Occipital lobe (tissue), 1 donor: ENCODE measurements at regions not wholly inside any gene's neighbourhood (a gene's known extent, or its start where the extent isn't known, plus 50 kb on each side); places are given as distances from the start of the nearest gene placed in this dataset.
"Not testable (repeated sequence)": the region's sequence is repeated elsewhere in the genome, so short reads cannot be mapped to it uniquely, and the experiment has no call there.

Experiments used
- DNase-seq: peaks from one replicate; lab custom pipeline; 2025; lab: John Stamatoyannopoulos, UW

DNA sequence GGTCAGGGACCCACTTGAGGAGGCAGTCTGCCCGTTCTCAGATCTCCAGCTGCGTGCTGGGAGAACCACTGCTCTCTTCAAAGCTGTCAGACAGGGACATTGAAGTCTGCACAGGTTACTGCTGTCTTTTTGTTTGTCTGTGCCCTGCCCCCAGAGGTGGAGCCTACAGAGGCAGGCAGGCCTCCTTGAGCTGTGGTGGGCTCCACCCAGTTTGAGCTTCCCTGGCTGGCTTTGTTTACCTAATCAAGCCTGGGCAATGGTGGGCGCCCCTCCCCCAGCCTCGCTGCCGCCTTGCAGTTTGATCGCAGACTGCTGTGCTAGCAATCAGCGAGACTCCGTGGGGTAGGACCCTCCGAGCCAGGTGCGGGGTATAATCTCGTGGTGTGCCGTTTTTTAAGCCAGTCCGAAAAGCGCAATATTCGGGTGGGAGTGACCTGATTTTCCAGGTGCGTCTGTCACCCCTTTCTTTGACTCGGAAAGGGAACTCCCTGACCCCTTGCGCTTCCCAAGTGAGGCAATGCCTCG lies 375.4 kb downstream of the HTR1B start:
- not testable (repeated sequence) for DNase-seq

- no peak for DNase-seq
These were observed 389.1 kb downstream of the HTR1B start for GRCh38 chr6:77074037-77074713.

GRCh38 chr6:77073410-77073760 lies 389.9 kb downstream of the HTR1B start:
- DNase-seq, result no peak

- DNase-seq, result no peak
These were observed 390.4 kb downstream of the HTR1B start for GRCh38 chr6:77072694-77073409.

- DNase-seq, result no peak
These were observed 399.8 kb downstream of the HTR1B start for GRCh38 chr6:77063494-77063893.

DNA sequence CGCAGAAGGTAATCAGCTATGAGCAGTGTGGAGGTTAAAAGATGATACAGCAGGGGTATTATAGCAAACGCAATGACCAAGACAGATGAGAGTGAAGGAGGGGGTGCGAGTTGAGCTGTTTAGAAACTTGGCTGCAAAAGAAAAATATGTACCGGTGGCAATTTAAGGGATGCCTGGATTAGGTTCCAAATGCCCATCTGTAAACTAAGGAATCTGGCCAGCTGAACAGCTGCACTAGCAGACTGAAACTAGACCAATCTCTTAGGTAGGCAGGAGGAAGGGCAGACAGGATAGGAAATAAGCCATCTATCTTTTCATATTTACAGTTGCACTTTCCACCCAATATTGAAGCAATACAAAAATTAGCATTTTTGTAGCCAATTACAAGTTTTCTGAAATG lies 407.6 kb downstream of the HTR1B start:
- peak; percentile 3 for DNase-seq

DNA sequence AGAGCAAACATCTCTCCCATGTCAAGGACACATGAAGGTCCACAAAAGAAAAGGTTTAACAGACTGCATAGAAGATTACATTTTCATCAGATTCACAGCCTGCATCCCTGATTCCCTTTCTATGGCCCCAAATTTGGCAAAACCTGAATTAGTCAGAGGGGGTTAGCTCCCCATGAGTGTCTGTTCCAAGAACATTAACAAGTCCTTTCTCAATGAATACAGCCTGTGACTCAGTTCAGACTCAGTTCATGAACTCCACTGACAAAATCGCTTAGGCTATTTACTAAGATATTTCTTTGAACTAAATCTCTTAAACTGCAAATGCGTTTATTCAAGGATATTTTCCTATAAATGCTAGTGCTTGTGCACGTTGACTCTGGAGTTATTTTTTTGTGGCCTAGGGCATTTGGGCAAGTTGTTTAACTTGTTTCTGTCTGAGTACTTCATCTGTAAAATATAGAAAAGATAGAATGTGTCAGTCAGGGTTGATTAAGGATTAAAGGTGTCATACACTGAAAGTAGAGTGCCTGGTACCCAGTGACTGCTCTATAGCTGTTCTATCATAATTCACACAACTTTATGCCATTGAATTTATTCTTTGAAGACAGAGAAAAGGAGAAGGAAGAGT lies 422.6 kb downstream of the HTR1B start:
- no peak for DNase-seq

GRCh38 chr6:77038807-77039206 lies 424.5 kb downstream of the HTR1B start:
- DNase-seq, result no peak

- DNase-seq, result no peak
These were observed 425.9 kb downstream of the HTR1B start for GRCh38 chr6:77037439-77037838.

DNA sequence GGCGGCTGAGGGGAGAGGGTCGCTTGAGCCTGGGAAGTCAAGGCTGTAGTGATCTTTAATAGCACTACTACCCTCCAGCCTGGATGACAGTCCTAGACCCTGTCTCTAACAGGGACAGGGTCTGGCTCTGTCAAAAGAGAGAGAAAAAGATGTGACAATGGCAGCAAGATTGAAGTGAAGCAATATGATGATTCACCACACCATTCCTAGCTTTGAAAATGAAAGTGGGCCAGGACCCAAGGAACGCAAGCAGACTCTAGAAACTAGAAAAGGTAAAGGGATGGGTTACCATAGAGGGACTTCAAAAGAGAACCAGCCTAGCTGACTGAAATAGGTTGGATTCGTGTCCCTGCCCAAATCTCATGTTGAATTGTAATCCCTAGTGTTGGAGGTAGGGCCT lies 426.9 kb downstream of the HTR1B start:
- no peak for DNase-seq

GRCh38 chr6:77034161-77034560 lies 429.1 kb downstream of the HTR1B start:
- no peak for DNase-seq

- DNase-seq, result no peak
These were observed 432.2 kb downstream of the HTR1B start for GRCh38 chr6:77030929-77031674.

GRCh38 chr6:77026341-77026740 lies 436.9 kb downstream of the HTR1B start:
- no peak for DNase-seq

GRCh38 chr6:77025736-77026223 lies 437.5 kb downstream of the HTR1B start:
- DNase-seq, result no peak

DNA sequence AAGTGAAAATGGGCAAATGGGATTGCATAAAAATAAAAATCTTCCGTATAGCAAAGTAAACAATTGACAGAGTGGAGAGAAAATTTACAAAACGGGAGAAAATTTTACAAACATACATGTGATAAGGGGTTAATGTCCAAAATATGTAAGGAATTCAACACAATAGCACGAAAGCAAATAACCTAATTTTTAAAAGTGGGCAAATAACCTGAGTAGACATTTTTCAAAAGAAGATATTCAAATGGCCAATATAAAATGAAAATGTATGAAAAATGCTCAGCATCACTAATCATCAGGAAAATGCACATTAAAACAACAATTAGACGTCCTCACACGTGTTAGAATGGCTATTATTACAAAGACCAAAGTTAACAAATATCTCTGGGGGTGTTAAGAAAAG lies 441.5 kb downstream of the HTR1B start:
- DNase-seq, result no peak

DNA sequence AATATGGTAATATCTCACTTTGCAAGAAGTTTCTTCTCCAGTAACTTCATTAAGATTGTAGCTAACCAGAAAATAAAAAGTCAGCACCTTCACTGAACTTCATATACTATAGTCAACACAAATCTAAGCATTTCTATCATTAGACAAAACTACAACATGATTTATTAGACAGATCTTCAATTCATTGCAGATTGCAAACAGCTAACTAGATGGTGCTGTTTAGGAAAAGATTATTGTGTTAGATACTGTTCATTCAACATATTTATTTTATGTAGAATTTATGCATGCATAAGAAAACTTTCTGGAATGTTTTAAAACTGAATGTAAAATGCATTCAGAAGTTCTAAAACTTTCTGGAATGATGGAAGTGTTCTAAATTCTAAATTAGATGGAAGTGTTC lies 442.1 kb downstream of the HTR1B start:
- no peak for DNase-seq

GRCh38 chr6:77019081-77019480 lies 444.2 kb downstream of the HTR1B start:
- no peak for DNase-seq

DNA sequence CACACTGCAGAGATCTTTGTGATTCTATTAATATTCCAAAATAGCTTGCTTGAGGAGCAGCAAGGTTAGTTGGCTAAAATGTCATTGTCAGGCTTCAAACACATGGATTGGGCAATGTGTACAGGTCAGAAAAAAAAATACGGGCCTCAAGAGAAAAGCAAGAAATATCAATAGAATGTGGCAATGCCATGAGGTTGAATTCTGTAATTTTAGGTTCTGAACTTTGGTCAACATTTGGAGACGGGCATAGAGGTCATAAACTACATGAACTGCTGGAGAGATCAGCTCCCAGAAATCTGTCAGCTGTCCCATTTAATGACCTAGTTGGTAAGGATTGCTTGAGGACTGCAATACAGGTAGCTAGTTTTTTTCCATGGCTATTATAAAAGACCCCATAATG lies 445.8 kb downstream of the HTR1B start:
- no peak for DNase-seq

DNA sequence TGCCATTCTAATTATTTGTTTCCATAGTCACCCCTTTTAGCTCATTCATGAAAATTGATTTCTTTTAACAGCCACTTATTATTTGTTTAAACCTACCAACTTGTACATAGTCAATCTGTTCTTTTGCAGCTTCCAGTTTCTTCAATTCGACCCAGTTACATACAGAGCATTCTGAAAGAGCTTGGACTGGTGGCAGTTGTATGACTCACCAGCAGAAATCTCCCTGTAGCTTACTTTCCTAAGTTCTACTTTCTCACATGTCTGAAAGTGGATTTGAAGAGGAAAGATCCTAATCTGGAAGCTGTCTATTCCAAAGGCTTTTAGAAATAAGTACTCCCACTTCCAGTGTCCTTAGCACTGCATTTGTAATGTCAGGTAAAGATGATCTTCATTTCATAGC lies 447.9 kb downstream of the HTR1B start:
- DNase-seq, result no peak

GRCh38 chr6:77011929-77012545 lies 451.3 kb downstream of the HTR1B start:
- no peak for DNase-seq

GRCh38 chr6:77010931-77011542 lies 452.3 kb downstream of the HTR1B start:
- DNase-seq, result no peak
